ENCODE measurements at regions not wholly inside any gene's neighbourhood (a gene's known extent, or its start where the extent isn't known, plus 50 kb on each side); places are given as distances from the start of the nearest gene placed in this dataset.

DNA sequence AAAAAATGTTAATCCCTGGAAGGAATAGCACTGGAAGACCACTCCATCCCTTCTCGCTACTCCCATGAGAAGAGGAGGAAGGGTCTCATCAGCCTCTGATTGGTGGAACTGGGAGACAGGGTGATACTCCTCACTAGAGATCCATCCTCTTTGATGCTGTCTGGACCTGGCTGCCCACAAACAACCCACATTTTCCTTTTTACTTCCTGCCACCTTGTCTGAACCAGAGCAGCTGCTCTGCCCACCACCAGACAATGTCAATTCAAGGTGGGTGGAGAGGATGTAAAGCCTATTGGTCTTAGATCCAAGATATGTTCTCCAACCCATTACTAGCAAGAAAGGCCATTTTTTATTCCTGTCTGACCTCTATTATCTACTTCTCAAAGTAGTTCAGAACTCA, 246.9 kb upstream of the TANK start:
- ATAC-seq = no peak
- Mint-ChIP-seq H3K27me3 (peaks cover 0 to 8% (median 0%) of the 10 kb centered on the region in 5 donors), H3K36me3 (peaks cover 0 to 2% (median 0%) of the 10 kb centered on the region in 5 donors), H3K9me3 (peaks cover 0 to 1% (median 0%) of the 10 kb centered on the region in 11 donors), H3K27ac (no peak overlapping the region), H3K4me1 (peaks cover 0 to 4% (median 0%) of the 10 kb centered on the region in 7 donors), H3K4me3 (no peak overlapping the region)
- CTCF ChIA-PET = no interaction called here
- H3K4me1 ChIP-seq (ENCODE audit: control insufficient read depth in 2 of 2, insufficient read depth in 2 of 2, low read length in 2 of 2) = no peaks in the 10 kb centered on the region
- no peaks in the 10 kb centered on the region for H3K27me3 ChIP-seq (ENCODE audit: control insufficient read depth in 2 of 2, insufficient read depth in 2 of 2, low read length in 2 of 2)
- no peaks in the 10 kb centered on the region for H3K9me3 ChIP-seq (ENCODE audit: control insufficient read depth in 2 of 3, low read length in 3 of 3)
- no peak overlapping the region for H3K4me3 ChIP-seq (ENCODE audit: low read length)
- no peak overlapping the region for H3K27ac ChIP-seq (ENCODE audit: low read depth, low read length)
- POLR2A ChIA-PET = no interaction called here
- intact Hi-C loops (cut with micrococcal nuclease) = no loop called here
- H3K36me3 ChIP-seq (ENCODE audit: control insufficient read depth in 2 of 3, insufficient read depth in 3 of 3, low read length in 3 of 3) = no peaks in the 10 kb centered on the region
- no peak for DNase-seq

GRCh38 chr2:160914217-160914616, 246.0 kb upstream of the TANK start:
- intact Hi-C loops (cut with micrococcal nuclease) = no loop called here

DNA sequence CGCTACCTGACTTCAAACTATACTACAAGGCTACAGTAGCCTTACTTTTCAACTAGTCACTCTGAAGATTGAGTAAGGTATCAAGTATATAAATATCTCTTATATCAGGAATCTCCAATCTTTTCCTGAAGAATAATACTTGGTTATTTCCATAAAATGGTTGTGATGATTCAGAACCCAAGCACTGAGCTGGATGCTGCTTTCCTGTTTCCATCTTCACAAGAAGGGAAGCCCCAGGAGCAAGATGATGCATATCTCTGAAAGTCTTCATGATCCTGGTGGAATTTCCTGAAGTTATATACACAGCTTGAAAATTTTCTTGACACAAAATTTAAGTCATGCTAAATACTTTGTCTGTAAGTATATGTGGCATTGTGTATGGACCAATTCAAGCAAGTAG, 243.9 kb upstream of the TANK start:
- H3K27ac ChIP-seq (ENCODE audit: low read depth, low read length) = no peak overlapping the region

More at GRCh38 chr2:160914217-160914616, 246.0 kb upstream of the TANK start:
- no peak overlapping the region for H3K27ac ChIP-seq (ENCODE audit: low read depth, low read length)
- Mint-ChIP-seq H3K27ac (no peak overlapping the region), H3K4me3 (no peak overlapping the region), H3K9me3 (peaks cover 0 to 1% (median 0%) of the 10 kb centered on the region in 11 donors), H3K27me3 (peaks cover 0 to 6% (median 0%) of the 10 kb centered on the region in 5 donors), H3K4me1 (peaks cover 0 to 4% (median 0%) of the 10 kb centered on the region in 7 donors), H3K36me3 (peaks cover 0 to 2% (median 0%) of the 10 kb centered on the region in 5 donors)
- DNase-seq (no peak), ATAC-seq (no peak)
- H3K9me3 ChIP-seq (ENCODE audit: control insufficient read depth in 2 of 3, low read length in 3 of 3) = no peaks in the 10 kb centered on the region
- ChIA-PET CTCF (no interaction called here), POLR2A (no interaction called here)
- no peaks in the 10 kb centered on the region for H3K36me3 ChIP-seq (ENCODE audit: control insufficient read depth in 2 of 3, insufficient read depth in 3 of 3, low read length in 3 of 3)
- no peak overlapping the region for H3K4me3 ChIP-seq (ENCODE audit: low read length)
- H3K27me3 ChIP-seq (ENCODE audit: control insufficient read depth in 2 of 2, insufficient read depth in 2 of 2, low read length in 2 of 2) = no peaks in the 10 kb centered on the region
- H3K4me1 ChIP-seq (ENCODE audit: control insufficient read depth in 2 of 2, insufficient read depth in 2 of 2, low read length in 2 of 2) = no peaks in the 10 kb centered on the region

DNA sequence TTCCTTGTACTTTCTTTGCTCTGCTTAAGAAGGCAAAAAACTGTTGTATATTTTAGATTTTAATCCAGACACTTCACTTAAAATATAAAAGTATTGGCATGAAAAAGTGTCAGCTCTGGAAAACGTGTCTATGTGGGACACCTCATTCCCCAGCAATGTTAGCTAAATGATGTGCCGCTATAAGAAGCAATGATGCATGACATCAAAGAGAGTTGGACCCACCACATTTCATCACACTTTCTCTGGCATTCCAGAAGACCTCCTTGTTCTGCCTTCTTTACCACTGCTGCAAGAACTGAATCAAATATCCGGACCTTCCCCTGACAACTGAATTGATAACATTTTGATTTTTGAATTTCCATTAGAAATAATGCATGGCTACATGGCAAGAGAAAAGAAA, 242.4 kb upstream of the TANK start:
- ATAC-seq = no peak
- intact Hi-C loops (cut with micrococcal nuclease) = loop anchor here (2.0 to 5.0 kb wide), 3 partner anchors 489 to 807 kb away; no protein-coding TSS in a partner anchor
- ChIA-PET POLR2A (interaction anchor here (0.8 kb wide), 1 partner anchor 265 kb away, joined by 3 read pairs; no protein-coding TSS in a partner anchor), CTCF (interaction anchor here (0.6 to 1.8 kb wide), 5 partner anchors 11 to 616 kb away, joined by 3 to 7 read pairs (median 3); no protein-coding TSS in a partner anchor)
- Histone ChIP-seq H3K27me3 (ENCODE audit: control insufficient read depth in 2 of 2, insufficient read depth in 2 of 2, low read length in 2 of 2) (no peaks in the 10 kb centered on the region), H3K27ac (ENCODE audit: low read depth, low read length) (no peak overlapping the region), H3K4me1 (ENCODE audit: control insufficient read depth in 2 of 2, insufficient read depth in 2 of 2, low read length in 2 of 2) (no peaks in the 10 kb centered on the region), H3K4me3 (ENCODE audit: low read length) (no peak overlapping the region), H3K36me3 (ENCODE audit: control insufficient read depth in 2 of 3, insufficient read depth in 3 of 3, low read length in 3 of 3) (no peaks in the 10 kb centered on the region), H3K9me3 (ENCODE audit: control insufficient read depth in 2 of 3, low read length in 3 of 3) (no peaks in the 10 kb centered on the region)
- peaks cover 0 to 1% (median 0%) of the 10 kb centered on the region in 11 donors for H3K9me3 Mint-ChIP-seq
- no peak overlapping the region for H3K4me3 Mint-ChIP-seq
- H3K27ac Mint-ChIP-seq = no peak overlapping the region
- DNase-seq = no peak
- peaks cover 0 to 4% (median 0%) of the 10 kb centered on the region in 7 donors for H3K4me1 Mint-ChIP-seq
- peaks cover 0 to 2% (median 0%) of the 10 kb centered on the region in 5 donors for H3K36me3 Mint-ChIP-seq
- H3K27me3 Mint-ChIP-seq = peaks cover 0 to 7% (median 0%) of the 10 kb centered on the region in 5 donors

More for the DNA sequence above, 243.9 kb upstream of the TANK start:
- H3K9me3 Mint-ChIP-seq = peaks cover 0 to 1% (median 0%) of the 10 kb centered on the region in 11 donors
- Histone ChIP-seq H3K36me3 (ENCODE audit: control insufficient read depth in 2 of 3, insufficient read depth in 3 of 3, low read length in 3 of 3) (no peaks in the 10 kb centered on the region), H3K27me3 (ENCODE audit: control insufficient read depth in 2 of 2, insufficient read depth in 2 of 2, low read length in 2 of 2) (no peaks in the 10 kb centered on the region), H3K4me3 (ENCODE audit: low read length) (no peak overlapping the region), H3K9me3 (ENCODE audit: control insufficient read depth in 2 of 3, low read length in 3 of 3) (no peaks in the 10 kb centered on the region), H3K4me1 (ENCODE audit: control insufficient read depth in 2 of 2, insufficient read depth in 2 of 2, low read length in 2 of 2) (no peaks in the 10 kb centered on the region)
- H3K36me3 Mint-ChIP-seq = peaks cover 0 to 2% (median 0%) of the 10 kb centered on the region in 5 donors
- CTCF ChIA-PET = interaction anchor here (1.0 kb wide), 1 partner anchor 563 kb away, joined by 3 read pairs; no protein-coding TSS in a partner anchor
- no peak overlapping the region for H3K4me3 Mint-ChIP-seq
- H3K27ac Mint-ChIP-seq = no peak overlapping the region
- H3K4me1 Mint-ChIP-seq = peaks cover 0 to 4% (median 0%) of the 10 kb centered on the region in 7 donors
- peaks cover 0 to 9% (median 0%) of the 10 kb centered on the region in 5 donors for H3K27me3 Mint-ChIP-seq
- intact Hi-C loops (cut with micrococcal nuclease) = loop anchor here in 1 of 2 donors (5.0 kb wide), 1 partner anchor 664 kb away; no protein-coding TSS in a partner anchor
- DNase-seq (no peak), ATAC-seq (no peak)
- POLR2A ChIA-PET = no interaction called here

DNA sequence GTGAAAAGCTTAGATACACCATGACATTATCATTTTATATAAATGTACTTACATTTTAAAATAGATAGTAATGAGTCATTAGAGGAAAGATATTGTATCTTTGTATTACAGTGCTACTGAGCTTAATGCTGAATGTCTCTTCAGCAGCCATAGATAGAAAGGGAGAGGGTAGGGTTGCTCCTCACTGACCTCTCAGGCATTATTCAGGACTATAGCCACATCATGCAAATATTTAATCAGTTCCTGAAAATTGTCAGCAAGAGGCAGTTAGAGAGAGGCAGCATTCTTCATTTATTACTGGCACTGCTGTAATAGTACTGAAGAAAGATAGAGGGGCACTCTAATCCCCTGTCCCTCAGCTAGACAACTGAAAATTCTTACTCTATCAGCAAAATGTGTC, 242.0 kb upstream of the TANK start:
- DNase-seq = no peak
- no peaks in the 10 kb centered on the region for H3K27me3 ChIP-seq (ENCODE audit: control insufficient read depth in 2 of 2, insufficient read depth in 2 of 2, low read length in 2 of 2)
- H3K4me3 ChIP-seq (ENCODE audit: low read length) = no peak overlapping the region
- no peaks in the 10 kb centered on the region for H3K9me3 ChIP-seq (ENCODE audit: control insufficient read depth in 2 of 3, low read length in 3 of 3)
- CTCF ChIA-PET = interaction anchor here (0.6 to 1.8 kb wide), 5 partner anchors 11 to 667 kb away, joined by 3 to 7 read pairs (median 4); no protein-coding TSS in a partner anchor
- ATAC-seq = no peak
- H3K4me1 ChIP-seq (ENCODE audit: control insufficient read depth in 2 of 2, insufficient read depth in 2 of 2, low read length in 2 of 2) = no peaks in the 10 kb centered on the region
- H3K27me3 Mint-ChIP-seq = peaks cover 0 to 7% (median 0%) of the 10 kb centered on the region in 5 donors
- no peak overlapping the region for H3K27ac ChIP-seq (ENCODE audit: low read depth, low read length)
- peaks cover 0 to 2% (median 0%) of the 10 kb centered on the region in 5 donors for H3K36me3 Mint-ChIP-seq
- peaks cover 0 to 1% (median 0%) of the 10 kb centered on the region in 11 donors for H3K9me3 Mint-ChIP-seq
- POLR2A ChIA-PET = interaction anchor here (0.8 kb wide), 1 partner anchor 266 kb away, joined by 3 read pairs; no protein-coding TSS in a partner anchor
- H3K4me1 Mint-ChIP-seq = peaks cover 0 to 3% (median 0%) of the 10 kb centered on the region in 7 donors
- no peak overlapping the region for H3K27ac Mint-ChIP-seq
- intact Hi-C loops (cut with micrococcal nuclease) = loop anchor here (2.0 to 5.0 kb wide), 3 partner anchors 489 to 807 kb away; no protein-coding TSS in a partner anchor
- no peak overlapping the region for H3K4me3 Mint-ChIP-seq
- no peaks in the 10 kb centered on the region for H3K36me3 ChIP-seq (ENCODE audit: control insufficient read depth in 2 of 3, insufficient read depth in 3 of 3, low read length in 3 of 3)

- Histone ChIP-seq H3K36me3 (ENCODE audit: control insufficient read depth in 2 of 3, insufficient read depth in 3 of 3, low read length in 3 of 3) (no peaks in the 10 kb centered on the region), H3K9me3 (ENCODE audit: control insufficient read depth in 2 of 3, low read length in 3 of 3) (no peaks in the 10 kb centered on the region), H3K4me3 (ENCODE audit: low read length) (no peak overlapping the region), H3K27me3 (ENCODE audit: control insufficient read depth in 2 of 2, insufficient read depth in 2 of 2, low read length in 2 of 2) (no peaks in the 10 kb centered on the region), H3K4me1 (ENCODE audit: control insufficient read depth in 2 of 2, insufficient read depth in 2 of 2, low read length in 2 of 2) (no peaks in the 10 kb centered on the region), H3K27ac (ENCODE audit: low read depth, low read length) (no peak overlapping the region)
- DNase-seq (peak in 7 of 9 donors; percentile 3 to 28 (median 10)), ATAC-seq (peak; percentile 47)
- ChIA-PET CTCF (interaction anchor here (0.7 to 1.8 kb wide), 5 partner anchors 10 to 668 kb away, joined by 3 to 7 read pairs (median 4); no protein-coding TSS in a partner anchor), POLR2A (no interaction called here)
- no peaks in the 10 kb centered on the region for H3K4me1 Mint-ChIP-seq
- intact Hi-C loops (cut with micrococcal nuclease) = loop anchor here (1.0 to 5.0 kb wide), 6 partner anchors 490 to 808 kb away; no protein-coding TSS in a partner anchor
- peaks cover 0 to 7% (median 0%) of the 10 kb centered on the region in 5 donors for H3K27me3 Mint-ChIP-seq
- peaks cover 0 to 1% (median 0%) of the 10 kb centered on the region in 11 donors for H3K9me3 Mint-ChIP-seq
- H3K36me3 Mint-ChIP-seq = peaks cover 0 to 2% (median 0%) of the 10 kb centered on the region in 5 donors
- peak overlapping the region in 1 of 9 donors; percentile 6 for H3K27ac Mint-ChIP-seq
- H3K4me3 Mint-ChIP-seq = no peak overlapping the region
Measured at GRCh38 chr2:160918906-160919503, 241.2 kb upstream of the TANK start.

Measured in naive thymus-derived CD4-positive, alpha-beta T cell (primary cell).